Retina (tissue), 1 donor: ENCODE measurements at regions not wholly inside any gene's neighbourhood (a gene's known extent, or its start where the extent isn't known, plus 50 kb on each side); places are given as distances from the start of the nearest gene placed in this dataset.

ENCODE experiments used
- DNase-seq: peaks from one replicate; pipeline ENCODE4 v3.0.0-alpha.2; 2016

- no peak for DNase-seq
These were observed 51.1 kb upstream of the TMEM33 start for GRCh38 chr4:41883988-41884734.

GRCh38 chr4:41882625-41883347 is 52.4 kb upstream of the TMEM33 start:
- DNase-seq, result peak; percentile 84

- DNase-seq, result peak; percentile 74
These were observed 53.1 kb upstream of the TMEM33 start for GRCh38 chr4:41881981-41882624.

GRCh38 chr4:41880840-41881831 is 54.1 kb upstream of the TMEM33 start:
- DNase-seq, result peak; percentile 78

- DNase-seq, result peak; percentile 61
These were observed 55.0 kb upstream of the TMEM33 start for GRCh38 chr4:41880022-41880837.

- no peak for DNase-seq
These were observed 55.7 kb upstream of the TMEM33 start for GRCh38 chr4:41879552-41879951.

- peak; percentile 65 for DNase-seq
These were observed 56.2 kb upstream of the TMEM33 start for GRCh38 chr4:41878991-41879491.

- DNase-seq, result peak; percentile 77
These were observed 56.9 kb upstream of the TMEM33 start for GRCh38 chr4:41878170-41878969.

- peak; percentile 41 for DNase-seq
These were observed 58.0 kb upstream of the TMEM33 start for GRCh38 chr4:41877020-41877796.

GRCh38 chr4:41874873-41875272 is 60.4 kb upstream of the TMEM33 start:
- DNase-seq, result no peak

GRCh38 chr4:41874398-41874797 is 60.8 kb upstream of the TMEM33 start:
- DNase-seq, result no peak

GRCh38 chr4:41873380-41874295 is 61.6 kb upstream of the TMEM33 start:
- peak; percentile 70 for DNase-seq

- DNase-seq, result no peak
These were observed 65.2 kb upstream of the TMEM33 start for GRCh38 chr4:41870035-41870434.

- peak; percentile 72 for DNase-seq
These were observed 68.2 kb upstream of the TMEM33 start for GRCh38 chr4:41866799-41867677.

GRCh38 chr4:41865981-41866798 is 69.0 kb upstream of the TMEM33 start:
- DNase-seq, result peak; percentile 70

- peak; percentile 49 for DNase-seq
These were observed 69.8 kb upstream of the TMEM33 start for GRCh38 chr4:41865306-41865980.
